ENCODE measurements at regions not wholly inside any gene's neighbourhood (a gene's known extent, or its start where the extent isn't known, plus 50 kb on each side); places are given as distances from the start of the nearest gene placed in this dataset.

GRCh38 chrX:5656544-5656943 is 572.1 kb downstream of the NLGN4X start:
- Mint-ChIP-seq H3K9me3 (ENCODE audit: unreplicated experiment) (peaks cover 39% of the 10 kb centered on the region), H3K4me1 (ENCODE audit: unreplicated experiment) (no peaks in the 10 kb centered on the region), H3K27me3 (ENCODE audit: unreplicated experiment) (no peaks in the 10 kb centered on the region), H3K4me3 (ENCODE audit: unreplicated experiment) (no peak overlapping the region), H3K36me3 (ENCODE audit: unreplicated experiment) (no peaks in the 10 kb centered on the region), H3K27ac (ENCODE audit: unreplicated experiment) (no peak overlapping the region)
- DNase-seq (ENCODE audit: extremely low spot score, unreplicated experiment), result no peak
- TF ChIP-seq CTCF (IDR thresholded peaks at IDR 0.05), result no peak

- no peak overlapping the region for H3K4me3 Mint-ChIP-seq (ENCODE audit: unreplicated experiment)
- H3K36me3 Mint-ChIP-seq (ENCODE audit: unreplicated experiment), result no peaks in the 10 kb centered on the region
- no peak overlapping the region for H3K27ac Mint-ChIP-seq (ENCODE audit: unreplicated experiment)
- TF ChIP-seq CTCF (IDR thresholded peaks at IDR 0.05), result no peak
- H3K4me1 Mint-ChIP-seq (ENCODE audit: unreplicated experiment), result no peaks in the 10 kb centered on the region
- peaks cover 48% of the 10 kb centered on the region for H3K9me3 Mint-ChIP-seq (ENCODE audit: unreplicated experiment)
- no peak for DNase-seq (ENCODE audit: extremely low spot score, unreplicated experiment)
- H3K27me3 Mint-ChIP-seq (ENCODE audit: unreplicated experiment), result no peaks in the 10 kb centered on the region
Measured at GRCh38 chrX:5650904-5651303, 577.8 kb downstream of the NLGN4X start.

- H3K36me3 Mint-ChIP-seq (ENCODE audit: unreplicated experiment), result no peaks in the 10 kb centered on the region
- peaks cover 43% of the 10 kb centered on the region for H3K9me3 Mint-ChIP-seq (ENCODE audit: unreplicated experiment)
- H3K4me3 Mint-ChIP-seq (ENCODE audit: unreplicated experiment), result no peak overlapping the region
- no peak for TF ChIP-seq CTCF (IDR thresholded peaks at IDR 0.05)
- no peak overlapping the region for H3K27ac Mint-ChIP-seq (ENCODE audit: unreplicated experiment)
- no peak for DNase-seq (ENCODE audit: extremely low spot score, unreplicated experiment)
- no peaks in the 10 kb centered on the region for H3K4me1 Mint-ChIP-seq (ENCODE audit: unreplicated experiment)
- no peaks in the 10 kb centered on the region for H3K27me3 Mint-ChIP-seq (ENCODE audit: unreplicated experiment)
Measured at GRCh38 chrX:5648941-5649568, 579.6 kb downstream of the NLGN4X start.

GRCh38 chrX:5646818-5647217 is 581.8 kb downstream of the NLGN4X start:
- Mint-ChIP-seq H3K27ac (ENCODE audit: unreplicated experiment) (no peak overlapping the region), H3K4me1 (ENCODE audit: unreplicated experiment) (no peaks in the 10 kb centered on the region), H3K9me3 (ENCODE audit: unreplicated experiment) (peaks cover 51% of the 10 kb centered on the region), H3K36me3 (ENCODE audit: unreplicated experiment) (no peaks in the 10 kb centered on the region), H3K27me3 (ENCODE audit: unreplicated experiment) (no peaks in the 10 kb centered on the region), H3K4me3 (ENCODE audit: unreplicated experiment) (no peak overlapping the region)
- DNase-seq (ENCODE audit: extremely low spot score, unreplicated experiment), result no peak
- no peak for TF ChIP-seq CTCF (IDR thresholded peaks at IDR 0.05)

GRCh38 chrX:5644776-5645175 is 583.9 kb downstream of the NLGN4X start:
- Mint-ChIP-seq H3K9me3 (ENCODE audit: unreplicated experiment) (peaks cover 56% of the 10 kb centered on the region), H3K36me3 (ENCODE audit: unreplicated experiment) (no peaks in the 10 kb centered on the region), H3K4me1 (ENCODE audit: unreplicated experiment) (no peaks in the 10 kb centered on the region), H3K27me3 (ENCODE audit: unreplicated experiment) (no peaks in the 10 kb centered on the region), H3K4me3 (ENCODE audit: unreplicated experiment) (no peak overlapping the region), H3K27ac (ENCODE audit: unreplicated experiment) (no peak overlapping the region)
- TF ChIP-seq CTCF (IDR thresholded peaks at IDR 0.05), result no peak
- no peak for DNase-seq (ENCODE audit: extremely low spot score, unreplicated experiment)
